ENCODE measurements at regions not wholly inside any gene's neighbourhood (a gene's known extent, or its start where the extent isn't known, plus 50 kb on each side); places are given as distances from the start of the nearest gene placed in this dataset.

DNA sequence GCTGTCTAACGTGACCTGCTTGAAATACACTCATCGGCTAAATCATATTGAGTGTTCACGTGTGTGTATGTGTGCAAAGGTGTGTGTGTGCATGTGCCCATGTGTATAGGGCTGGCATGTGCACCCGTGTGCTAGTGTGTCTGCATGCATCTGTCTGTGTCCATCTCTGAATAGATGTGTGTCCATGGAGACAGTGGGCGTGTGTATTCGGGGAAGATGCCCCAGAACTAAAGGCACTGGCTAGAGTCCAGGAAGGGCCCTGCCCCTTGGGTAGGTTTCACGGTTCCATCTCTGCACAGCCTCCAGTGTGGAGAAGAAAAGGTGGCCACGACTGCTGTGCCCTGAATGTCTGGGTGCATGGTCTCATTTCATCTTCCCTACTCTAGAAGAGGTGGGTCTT is 220.3 kb downstream of the MN1 start:
- TF ChIP-seq POLR2AphosphoS5 (IDR thresholded peaks at IDR 0.05; ENCODE audit: low read depth, low read length): no peak
- TF ChIP-seq FOXP2 (optimal IDR thresholded peaks at IDR 0.05; ENCODE audit: borderline replicate concordance, extremely low read depth, extremely low read length, insufficient read depth): no peak
- no peak for TF ChIP-seq TAF1 (IDR thresholded peaks at IDR 0.05; ENCODE audit: borderline replicate concordance, insufficient read depth, low read length)
- TF ChIP-seq, protein P1, sequence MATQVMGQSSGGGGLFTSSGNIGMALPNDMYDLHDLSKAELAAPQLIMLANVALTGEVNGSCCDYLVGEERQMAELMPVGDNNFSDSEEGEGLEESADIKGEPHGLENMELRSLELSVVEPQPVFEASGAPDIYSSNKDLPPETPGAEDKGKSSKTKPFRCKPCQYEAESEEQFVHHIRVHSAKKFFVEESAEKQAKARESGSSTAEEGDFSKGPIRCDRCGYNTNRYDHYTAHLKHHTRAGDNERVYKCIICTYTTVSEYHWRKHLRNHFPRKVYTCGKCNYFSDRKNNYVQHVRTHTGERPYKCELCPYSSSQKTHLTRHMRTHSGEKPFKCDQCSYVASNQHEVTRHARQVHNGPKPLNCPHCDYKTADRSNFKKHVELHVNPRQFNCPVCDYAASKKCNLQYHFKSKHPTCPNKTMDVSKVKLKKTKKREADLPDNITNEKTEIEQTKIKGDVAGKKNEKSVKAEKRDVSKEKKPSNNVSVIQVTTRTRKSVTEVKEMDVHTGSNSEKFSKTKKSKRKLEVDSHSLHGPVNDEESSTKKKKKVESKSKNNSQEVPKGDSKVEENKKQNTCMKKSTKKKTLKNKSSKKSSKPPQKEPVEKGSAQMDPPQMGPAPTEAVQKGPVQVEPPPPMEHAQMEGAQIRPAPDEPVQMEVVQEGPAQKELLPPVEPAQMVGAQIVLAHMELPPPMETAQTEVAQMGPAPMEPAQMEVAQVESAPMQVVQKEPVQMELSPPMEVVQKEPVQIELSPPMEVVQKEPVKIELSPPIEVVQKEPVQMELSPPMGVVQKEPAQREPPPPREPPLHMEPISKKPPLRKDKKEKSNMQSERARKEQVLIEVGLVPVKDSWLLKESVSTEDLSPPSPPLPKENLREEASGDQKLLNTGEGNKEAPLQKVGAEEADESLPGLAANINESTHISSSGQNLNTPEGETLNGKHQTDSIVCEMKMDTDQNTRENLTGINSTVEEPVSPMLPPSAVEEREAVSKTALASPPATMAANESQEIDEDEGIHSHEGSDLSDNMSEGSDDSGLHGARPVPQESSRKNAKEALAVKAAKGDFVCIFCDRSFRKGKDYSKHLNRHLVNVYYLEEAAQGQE (IDR thresholded peaks at IDR 0.05; ENCODE audit: insufficient read depth in 1 of 2, low read depth in 2 of 2, low read length in 2 of 2): no peak
- TF ChIP-seq SIN3A (IDR thresholded peaks at IDR 0.05; ENCODE audit: borderline replicate concordance, insufficient read depth, low read length): no peak

DNA sequence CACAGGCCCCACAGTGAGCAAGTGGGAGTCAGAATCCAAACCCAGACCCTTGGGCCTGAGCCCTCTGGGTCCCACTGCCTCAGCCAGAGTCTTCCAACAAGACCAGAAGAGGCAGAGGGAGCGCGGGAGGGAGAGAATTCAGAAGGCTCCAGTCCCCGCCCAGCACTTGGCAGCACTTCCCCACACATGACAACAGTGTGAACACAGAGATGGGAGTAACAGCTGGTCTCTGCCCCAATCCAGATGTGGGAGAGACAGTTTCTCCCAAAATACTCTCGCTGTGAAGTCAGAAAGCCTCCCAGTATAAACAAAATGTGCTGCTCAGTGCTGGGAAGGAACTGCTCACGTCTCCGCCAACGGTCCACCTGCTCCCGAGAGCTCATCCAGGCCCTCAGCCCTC is 219.9 kb downstream of the MN1 start:
- no peak for TF ChIP-seq POLR2AphosphoS5 (IDR thresholded peaks at IDR 0.05; ENCODE audit: low read depth, low read length)
- peak; percentile 28 for TF ChIP-seq FOXP2 (optimal IDR thresholded peaks at IDR 0.05; ENCODE audit: borderline replicate concordance, extremely low read depth, extremely low read length, insufficient read depth)

DNA sequence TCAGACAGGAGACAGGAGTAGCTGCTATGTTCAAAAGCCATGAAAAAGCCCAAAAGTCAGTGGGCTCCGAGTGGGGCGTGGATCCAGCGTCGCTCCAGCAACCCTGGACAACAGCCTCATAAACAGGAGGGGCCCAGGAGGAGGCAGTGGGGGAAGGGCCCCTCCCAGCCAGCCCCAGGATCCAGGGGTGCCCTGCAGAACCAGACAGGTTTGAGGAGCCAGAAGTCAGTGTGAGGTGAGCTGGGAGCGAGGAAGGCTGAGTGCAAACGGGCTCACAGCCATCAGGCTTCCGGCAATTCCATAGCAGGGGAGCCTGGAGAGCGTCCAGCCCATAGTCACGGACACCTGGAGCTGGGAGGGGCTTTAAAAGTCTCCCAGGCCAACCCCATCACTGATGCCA is 217.7 kb downstream of the MN1 start:
- TF ChIP-seq POLR2AphosphoS5 (IDR thresholded peaks at IDR 0.05; ENCODE audit: low read depth, low read length) (no peak), FOXP2 (optimal IDR thresholded peaks at IDR 0.05; ENCODE audit: borderline replicate concordance, extremely low read depth, extremely low read length, insufficient read depth) (no peak), SIN3A (IDR thresholded peaks at IDR 0.05; ENCODE audit: borderline replicate concordance, insufficient read depth, low read length) (no peak), TAF1 (IDR thresholded peaks at IDR 0.05; ENCODE audit: borderline replicate concordance, insufficient read depth, low read length) (no peak)
- TF ChIP-seq, protein P1 (IDR thresholded peaks at IDR 0.05; ENCODE audit: insufficient read depth in 1 of 2, low read depth in 2 of 2, low read length in 2 of 2): no peak

DNA sequence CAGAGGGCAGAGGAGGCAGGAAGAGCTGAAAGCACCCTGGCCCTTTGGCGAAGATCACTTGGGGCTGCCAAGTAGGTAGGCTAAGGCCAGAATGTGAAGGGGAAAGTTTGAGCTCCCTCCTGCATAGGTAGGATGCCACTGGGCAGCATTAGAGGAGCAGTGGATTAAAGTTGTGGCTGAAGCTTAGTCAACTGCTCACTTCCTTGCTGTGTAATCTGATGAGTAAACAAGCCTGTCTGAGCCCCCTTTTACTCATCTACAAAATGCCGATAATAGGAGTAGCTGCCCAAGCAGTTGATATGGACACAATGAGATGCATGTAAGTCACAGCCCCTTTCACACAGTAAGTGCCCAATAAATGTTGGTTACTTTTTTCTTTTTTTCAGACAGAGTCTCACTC is 216.4 kb downstream of the MN1 start:
- TF ChIP-seq SIN3A (IDR thresholded peaks at IDR 0.05; ENCODE audit: borderline replicate concordance, insufficient read depth, low read length): no peak
- TF ChIP-seq FOXP2 (optimal IDR thresholded peaks at IDR 0.05; ENCODE audit: borderline replicate concordance, extremely low read depth, extremely low read length, insufficient read depth): no peak
- no peak for TF ChIP-seq TAF1 (IDR thresholded peaks at IDR 0.05; ENCODE audit: borderline replicate concordance, insufficient read depth, low read length)
- no peak for TF ChIP-seq POLR2AphosphoS5 (IDR thresholded peaks at IDR 0.05; ENCODE audit: low read depth, low read length)
- TF ChIP-seq, protein P1 (IDR thresholded peaks at IDR 0.05; ENCODE audit: insufficient read depth in 1 of 2, low read depth in 2 of 2, low read length in 2 of 2): no peak

DNA sequence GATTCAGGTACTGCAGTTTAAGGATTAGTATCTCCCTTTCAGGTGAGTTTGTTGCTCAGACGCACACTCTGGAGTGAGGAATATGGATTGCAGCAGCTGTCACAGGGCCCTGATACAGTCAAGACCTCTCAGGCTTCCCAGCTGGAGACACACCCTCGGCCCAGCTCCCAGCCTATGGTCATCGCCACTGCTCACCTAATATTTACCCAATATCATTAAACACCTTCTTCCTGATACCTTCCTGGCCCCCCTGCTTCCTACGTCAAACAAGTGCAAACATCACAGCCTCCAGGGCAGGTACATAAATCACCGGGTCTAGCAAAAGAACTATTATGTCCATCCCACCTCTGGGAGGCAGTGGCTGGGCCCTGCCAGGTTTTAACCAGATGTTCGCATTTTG is 213.3 kb downstream of the MN1 start:
- no peak for TF ChIP-seq SIN3A (IDR thresholded peaks at IDR 0.05; ENCODE audit: borderline replicate concordance, insufficient read depth, low read length)
- no peak for TF ChIP-seq FOXP2 (optimal IDR thresholded peaks at IDR 0.05; ENCODE audit: borderline replicate concordance, extremely low read depth, extremely low read length, insufficient read depth)
- TF ChIP-seq POLR2AphosphoS5 (IDR thresholded peaks at IDR 0.05; ENCODE audit: low read depth, low read length): no peak
- TF ChIP-seq TAF1 (IDR thresholded peaks at IDR 0.05; ENCODE audit: borderline replicate concordance, insufficient read depth, low read length): no peak
- TF ChIP-seq, protein P1 (IDR thresholded peaks at IDR 0.05; ENCODE audit: insufficient read depth in 1 of 2, low read depth in 2 of 2, low read length in 2 of 2): no peak

All from PFSK-1 (cell line).